ENCODE measurements at regions not wholly inside any gene's neighbourhood (a gene's known extent, or its start where the extent isn't known, plus 50 kb on each side); places are given as distances from the start of the nearest gene placed in this dataset.

- POLR2A ChIA-PET: no interaction called here
- CTCF ChIA-PET: no interaction called here
These were observed 55.2 kb upstream of the FLT1 start for GRCh38 chr13:28550091-28550490.

- POLR2A ChIA-PET: no interaction called here
- CTCF ChIA-PET: no interaction called here
These were observed 53.9 kb upstream of the FLT1 start for GRCh38 chr13:28548872-28549271.

- ChIA-PET POLR2A (no interaction called here), CTCF (no interaction called here)
These were observed 53.5 kb upstream of the FLT1 start for GRCh38 chr13:28548468-28548867.

GRCh38 chr13:28545583-28546333, 50.8 kb upstream of the FLT1 start:
- CTCF ChIA-PET: no interaction called here
- POLR2A ChIA-PET: interaction anchor here (0.6 kb wide), 1 partner anchor 480 kb away, joined by 3 read pairs; no protein-coding TSS in a partner anchor
